Thymus (tissue), 11 donors: ENCODE measurements at regions not wholly inside any gene's neighbourhood (a gene's known extent, or its start where the extent isn't known, plus 50 kb on each side); places are given as distances from the start of the nearest gene placed in this dataset.

Source experiments
- DNase-seq, 9 donors: peaks; one replicate each; pipeline ENCODE4 v3.0.0-alpha.2; 2013; ENCODE audit warnings: low spot score in 9 of 9, low read depth in 6 of 9, missing footprints in 1 of 9
- H3K27ac ChIP-seq, 2 donors: one replicate each; pipeline ENCODE4 v1.5.1; 2013; ENCODE audit warnings: control low read depth in 1 of 2, low read depth in 1 of 2, low read length in 1 of 2, mild to moderate bottlenecking in 1 of 2, moderate library complexity in 1 of 2
- H3K27me3 ChIP-seq, 2 donors: one replicate each; pipeline ENCODE4 v1.5.1; 2013; ENCODE audit warnings: low read length in 1 of 2; ENCODE audit not compliant: control insufficient read depth in 2 of 2, insufficient read depth in 1 of 2
- H3K36me3 ChIP-seq, 2 donors: one replicate each; pipeline ENCODE4 v1.5.1; 2013; ENCODE audit warnings: low read length in 1 of 2, mild to moderate bottlenecking in 1 of 2, moderate library complexity in 1 of 2; ENCODE audit not compliant: control insufficient read depth in 2 of 2, insufficient read depth in 2 of 2
- H3K4me1 ChIP-seq, 2 donors: one replicate each; pipeline ENCODE4 v1.5.1; 2013; ENCODE audit warnings: low read length in 2 of 2; ENCODE audit not compliant: control insufficient read depth in 2 of 2, insufficient read depth in 2 of 2
- H3K4me3 ChIP-seq, 2 donors: one replicate each; pipeline ENCODE4 v1.5.1; 2013; ENCODE audit warnings: low read length in 2 of 2, control low read depth in 1 of 2, mild to moderate bottlenecking in 1 of 2
- H3K9me3 ChIP-seq, 2 donors: one replicate each; pipeline ENCODE4 v1.5.1; 2013; ENCODE audit warnings: low read length in 1 of 2, mild to moderate bottlenecking in 1 of 2; ENCODE audit not compliant: control insufficient read depth in 2 of 2, insufficient read depth in 1 of 2
- WGBS: extraction: QIAGEN DNeasy Blood & Tissue Kit; methylation state at CpG from one replicate; pipeline ENCODE4 v1.1.7; 2013; 5-methylcytosine and 5-hydroxymethylcytosine counted together
- donor health status: healthy.

GRCh38 chr12:29883941-29884554 lies 100.3 kb upstream of the TMTC1 start:
- DNase-seq: no peak
- H3K4me3 ChIP-seq: no peak overlapping the region
- H3K9me3 ChIP-seq: peaks cover 0 to 5% of the 10 kb centered on the region in 2 donors
- H3K27me3 ChIP-seq: no peaks in the 10 kb centered on the region
- 94% methylated on average over 4 of the region's 4 CpGs for WGBS
- no peaks in the 10 kb centered on the region for H3K36me3 ChIP-seq
- no peaks in the 10 kb centered on the region for H3K4me1 ChIP-seq
- H3K27ac ChIP-seq: no peak overlapping the region

GRCh38 chr12:29883525-29883924 lies 99.8 kb upstream of the TMTC1 start:
- Histone ChIP-seq H3K27me3 (no peaks in the 10 kb centered on the region), H3K9me3 (peaks cover 0 to under 1% of the 10 kb centered on the region in 2 donors), H3K4me3 (no peak overlapping the region), H3K27ac (no peak overlapping the region), H3K4me1 (no peaks in the 10 kb centered on the region), H3K36me3 (no peaks in the 10 kb centered on the region)
- no peak for DNase-seq

- no peak for DNase-seq
- no peaks in the 10 kb centered on the region for H3K27me3 ChIP-seq
- no peak overlapping the region for H3K27ac ChIP-seq
- WGBS: 83% methylated on average over 2 of the region's 2 CpGs
- H3K9me3 ChIP-seq: no peaks in the 10 kb centered on the region
- no peaks in the 10 kb centered on the region for H3K36me3 ChIP-seq
- H3K4me3 ChIP-seq: no peak overlapping the region
- no peaks in the 10 kb centered on the region for H3K4me1 ChIP-seq
Measured at GRCh38 chr12:29882846-29883245, 99.1 kb upstream of the TMTC1 start.

- Histone ChIP-seq H3K27ac (no peak overlapping the region), H3K36me3 (no peaks in the 10 kb centered on the region), H3K4me1 (no peaks in the 10 kb centered on the region), H3K9me3 (no peaks in the 10 kb centered on the region), H3K4me3 (no peak overlapping the region), H3K27me3 (no peaks in the 10 kb centered on the region)
- 89% methylated on average over 3 of the region's 3 CpGs for WGBS
- no peak for DNase-seq
Measured at GRCh38 chr12:29880987-29881386, 97.2 kb upstream of the TMTC1 start.

- no peak for DNase-seq
- Histone ChIP-seq H3K9me3 (no peaks in the 10 kb centered on the region), H3K27me3 (no peaks in the 10 kb centered on the region), H3K4me3 (no peak overlapping the region), H3K4me1 (no peaks in the 10 kb centered on the region), H3K27ac (no peak overlapping the region), H3K36me3 (no peaks in the 10 kb centered on the region)
- WGBS: 90% methylated on average over 4 of the region's 4 CpGs
Measured at GRCh38 chr12:29879606-29880308, 96.0 kb upstream of the TMTC1 start.

GRCh38 chr12:29869946-29870345 lies 86.2 kb upstream of the TMTC1 start:
- Histone ChIP-seq H3K4me3 (no peak overlapping the region), H3K36me3 (no peaks in the 10 kb centered on the region), H3K27me3 (no peaks in the 10 kb centered on the region), H3K4me1 (no peaks in the 10 kb centered on the region), H3K9me3 (peaks cover 0 to 5% of the 10 kb centered on the region in 2 donors), H3K27ac (no peak overlapping the region)
- no peak for DNase-seq
- WGBS: 61% methylated on average over 1 of the region's 1 CpG

- Histone ChIP-seq H3K27me3 (no peaks in the 10 kb centered on the region), H3K27ac (no peak overlapping the region), H3K4me3 (no peak overlapping the region), H3K4me1 (no peaks in the 10 kb centered on the region), H3K36me3 (no peaks in the 10 kb centered on the region), H3K9me3 (no peaks in the 10 kb centered on the region)
- DNase-seq: no peak
- 75% methylated on average over 6 of the region's 6 CpGs for WGBS
Measured at GRCh38 chr12:29867823-29868222, 84.1 kb upstream of the TMTC1 start.

- H3K27me3 ChIP-seq: no peaks in the 10 kb centered on the region
- no peaks in the 10 kb centered on the region for H3K36me3 ChIP-seq
- H3K4me3 ChIP-seq: no peak overlapping the region
- H3K27ac ChIP-seq: no peak overlapping the region
- DNase-seq: no peak
- H3K4me1 ChIP-seq: no peaks in the 10 kb centered on the region
- no peaks in the 10 kb centered on the region for H3K9me3 ChIP-seq
- WGBS: 61% methylated on average over 1 of the region's 1 CpG
Measured at GRCh38 chr12:29863665-29864064, 79.9 kb upstream of the TMTC1 start.

- Histone ChIP-seq H3K27me3 (no peaks in the 10 kb centered on the region), H3K4me3 (no peak overlapping the region), H3K9me3 (no peaks in the 10 kb centered on the region), H3K36me3 (no peaks in the 10 kb centered on the region), H3K4me1 (no peaks in the 10 kb centered on the region), H3K27ac (no peak overlapping the region)
- WGBS: 54% methylated on average over 2 of the region's 2 CpGs
- DNase-seq: peak in 1 of 9 donors; percentile 2
Measured at GRCh38 chr12:29858270-29858786, 74.6 kb upstream of the TMTC1 start.
